ENCODE measurements at regions not wholly inside any gene's neighbourhood (a gene's known extent, or its start where the extent isn't known, plus 50 kb on each side); places are given as distances from the start of the nearest gene placed in this dataset.

DNA sequence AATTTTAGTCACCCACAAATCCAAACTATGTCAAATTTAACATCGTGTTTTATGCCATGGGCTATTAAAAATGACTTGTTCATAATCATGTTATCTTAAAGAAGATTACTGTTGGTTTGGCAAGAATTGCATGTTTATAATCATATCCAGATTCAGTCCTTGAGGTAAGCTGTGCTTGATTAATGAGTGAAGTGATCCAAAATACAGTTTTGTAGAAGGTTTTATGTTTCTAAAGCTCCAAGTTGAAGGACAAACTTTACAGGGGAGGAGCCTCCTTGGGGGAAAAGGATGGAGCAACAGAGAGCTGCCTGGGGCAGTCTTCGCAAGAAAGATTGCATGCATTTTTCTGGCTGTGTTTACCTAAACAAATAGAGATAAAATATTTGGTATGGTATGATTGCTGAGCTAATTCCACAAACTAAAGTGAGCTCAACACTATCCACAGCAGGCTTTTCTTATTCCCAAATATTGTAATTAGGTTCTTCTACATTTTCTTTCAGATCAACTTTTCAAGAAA, 189.5 kb upstream of the TYRP1 start:
- TF ChIP-seq, protein P1, sequence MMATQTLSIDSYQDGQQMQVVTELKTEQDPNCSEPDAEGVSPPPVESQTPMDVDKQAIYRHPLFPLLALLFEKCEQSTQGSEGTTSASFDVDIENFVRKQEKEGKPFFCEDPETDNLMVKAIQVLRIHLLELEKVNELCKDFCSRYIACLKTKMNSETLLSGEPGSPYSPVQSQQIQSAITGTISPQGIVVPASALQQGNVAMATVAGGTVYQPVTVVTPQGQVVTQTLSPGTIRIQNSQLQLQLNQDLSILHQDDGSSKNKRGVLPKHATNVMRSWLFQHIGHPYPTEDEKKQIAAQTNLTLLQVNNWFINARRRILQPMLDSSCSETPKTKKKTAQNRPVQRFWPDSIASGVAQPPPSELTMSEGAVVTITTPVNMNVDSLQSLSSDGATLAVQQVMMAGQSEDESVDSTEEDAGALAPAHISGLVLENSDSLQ (IDR thresholded peaks at IDR 0.05): no peak
- no peak for TF ChIP-seq HDGF (IDR thresholded peaks at IDR 0.05; ENCODE audit: borderline replicate concordance)
- TF ChIP-seq ARNT (IDR thresholded peaks at IDR 0.05): no peak
- TF ChIP-seq NFRKB (IDR thresholded peaks at IDR 0.05): no peak
- no peak for TF ChIP-seq SP1 (IDR thresholded peaks at IDR 0.05)
- no peak for TF ChIP-seq FOXM1 (IDR thresholded peaks at IDR 0.05; ENCODE audit: borderline replicate concordance)
- no peak for TF ChIP-seq ZNF384 (IDR thresholded peaks at IDR 0.05)
- no peak for TF ChIP-seq ELF4 (IDR thresholded peaks at IDR 0.05)
- TF ChIP-seq L3MBTL2 (conservative IDR thresholded peaks at IDR 0.05): no peak
- TF ChIP-seq CTBP1 (IDR thresholded peaks at IDR 0.05; ENCODE audit: borderline replicate concordance): no peak
- CTCF ChIA-PET: no interaction called here
- DNase-seq (ENCODE audit: extremely low spot score): no peak
- POLR2A ChIA-PET: no interaction called here

DNA sequence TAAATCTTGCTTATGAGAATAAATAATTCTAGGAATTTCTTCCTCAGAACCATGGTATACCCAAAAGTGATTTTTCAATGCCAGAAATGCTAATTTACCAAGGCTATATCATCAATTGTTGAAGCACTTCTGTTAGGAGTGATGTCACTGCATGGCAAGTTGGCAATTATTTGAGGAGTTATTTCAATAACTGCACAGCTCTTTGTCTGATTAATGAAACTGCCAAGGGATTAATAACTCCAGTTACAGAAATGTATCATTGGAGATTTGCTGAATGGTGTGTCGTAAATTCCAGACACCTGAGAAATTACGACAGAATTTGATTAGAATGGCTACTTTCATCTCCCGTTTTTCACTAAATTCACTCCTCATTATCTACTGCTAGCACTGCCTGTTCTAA, 182.6 kb upstream of the TYRP1 start:
- TF ChIP-seq TARDBP (IDR thresholded peaks at IDR 0.05): no peak
- POLR2A ChIA-PET: no interaction called here
- no peak for DNase-seq (ENCODE audit: extremely low spot score)
- CTCF ChIA-PET: no interaction called here

DNA sequence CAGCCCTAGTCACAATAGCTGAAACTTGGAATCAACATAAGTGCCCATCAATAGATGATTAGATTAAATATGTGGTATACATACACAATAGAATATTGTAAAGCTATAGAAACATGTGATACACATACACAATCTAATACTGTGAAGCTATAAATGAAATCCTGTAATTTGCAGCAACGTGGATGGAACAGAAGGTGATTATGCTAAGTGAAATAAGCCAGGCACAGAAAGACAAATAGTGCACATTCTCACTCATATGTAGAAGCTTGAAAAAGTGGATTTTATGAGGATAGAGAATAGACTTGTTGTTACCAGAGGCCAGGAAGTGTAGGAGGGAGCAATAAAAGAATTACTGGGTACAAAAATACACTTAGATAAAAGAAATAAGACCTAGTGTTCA, 181.5 kb upstream of the TYRP1 start:
- POLR2A ChIA-PET: no interaction called here
- no peak for DNase-seq (ENCODE audit: extremely low spot score)
- TF ChIP-seq FOXM1 (IDR thresholded peaks at IDR 0.05; ENCODE audit: borderline replicate concordance) (no peak), HDGF (IDR thresholded peaks at IDR 0.05; ENCODE audit: borderline replicate concordance) (no peak), ELF4 (IDR thresholded peaks at IDR 0.05) (no peak), TARDBP (IDR thresholded peaks at IDR 0.05) (no peak), SP1 (IDR thresholded peaks at IDR 0.05) (no peak), LEF1 (IDR thresholded peaks at IDR 0.05; ENCODE audit: borderline replicate concordance) (no peak), NFRKB (IDR thresholded peaks at IDR 0.05) (no peak), L3MBTL2 (conservative IDR thresholded peaks at IDR 0.05) (no peak), FOXK2 (IDR thresholded peaks at IDR 0.05) (no peak), ARNT (IDR thresholded peaks at IDR 0.05) (no peak), BHLHE40 (IDR thresholded peaks at IDR 0.05; ENCODE audit: borderline replicate concordance) (no peak), FOXA1 (IDR thresholded peaks at IDR 0.05) (no peak), ZNF384 (IDR thresholded peaks at IDR 0.05) (no peak), CTBP1 (IDR thresholded peaks at IDR 0.05; ENCODE audit: borderline replicate concordance) (no peak)
- TF ChIP-seq, protein P1 (IDR thresholded peaks at IDR 0.05): no peak
- CTCF ChIA-PET: interaction anchor here (0.7 kb wide), 1 partner anchor 12 kb away, joined by 3 read pairs; no protein-coding TSS in a partner anchor

DNA sequence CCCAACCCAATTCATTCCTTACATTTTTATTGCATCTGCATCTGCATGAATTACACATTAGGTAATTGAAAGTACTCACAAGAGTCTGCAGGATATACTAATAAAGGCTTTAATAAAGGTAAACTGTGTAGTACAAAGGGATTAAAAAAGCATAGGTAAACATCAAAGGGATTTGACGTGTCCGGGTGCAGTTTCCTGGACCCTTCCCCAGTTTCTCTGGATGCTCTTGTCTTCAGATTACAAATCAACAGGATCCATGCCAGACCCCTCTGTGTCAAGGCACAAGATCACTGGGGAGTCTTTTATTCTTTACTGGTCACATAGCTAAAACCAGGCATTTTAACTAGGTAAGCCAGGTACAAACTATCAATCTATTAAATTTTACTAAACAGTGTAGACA, 177.2 kb upstream of the TYRP1 start:
- TF ChIP-seq, protein P1 (IDR thresholded peaks at IDR 0.05): no peak
- TF ChIP-seq L3MBTL2 (conservative IDR thresholded peaks at IDR 0.05): no peak
- no peak for TF ChIP-seq ELF4 (IDR thresholded peaks at IDR 0.05)
- TF ChIP-seq HDGF (IDR thresholded peaks at IDR 0.05; ENCODE audit: borderline replicate concordance): no peak
- TF ChIP-seq FOXK2 (IDR thresholded peaks at IDR 0.05): no peak
- TF ChIP-seq CTBP1 (IDR thresholded peaks at IDR 0.05; ENCODE audit: borderline replicate concordance): no peak
- TF ChIP-seq ZNF384 (IDR thresholded peaks at IDR 0.05): no peak
- TF ChIP-seq LEF1 (IDR thresholded peaks at IDR 0.05; ENCODE audit: borderline replicate concordance): no peak
- no peak for TF ChIP-seq BHLHE40 (IDR thresholded peaks at IDR 0.05; ENCODE audit: borderline replicate concordance)
- TF ChIP-seq ARNT (IDR thresholded peaks at IDR 0.05): no peak
- TF ChIP-seq TARDBP (IDR thresholded peaks at IDR 0.05): no peak
- TF ChIP-seq SUZ12 (IDR thresholded peaks at IDR 0.05): no peak
- TF ChIP-seq FOXM1 (IDR thresholded peaks at IDR 0.05; ENCODE audit: borderline replicate concordance): no peak
- no peak for TF ChIP-seq NFRKB (IDR thresholded peaks at IDR 0.05)
- no peak for TF ChIP-seq FOXA1 (IDR thresholded peaks at IDR 0.05)
- TF ChIP-seq SP1 (IDR thresholded peaks at IDR 0.05): no peak

DNA sequence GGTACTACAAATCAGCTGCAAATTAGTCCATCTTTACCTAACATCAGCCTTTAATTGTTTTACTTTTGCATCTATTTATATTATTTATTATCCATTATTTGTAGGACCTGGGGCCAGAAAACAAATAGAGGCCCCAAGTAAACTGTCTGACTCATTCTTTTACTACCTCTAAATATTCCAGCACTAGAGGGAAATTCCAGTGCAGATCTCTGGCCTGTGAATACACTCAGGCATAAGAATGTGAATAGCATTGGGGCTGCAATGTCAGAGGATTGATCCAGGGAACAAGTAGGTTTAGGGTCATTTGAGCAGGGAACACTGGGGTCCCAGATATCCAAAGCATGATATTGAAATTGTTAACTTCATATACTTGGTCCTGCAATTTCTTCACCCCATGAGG, 176.6 kb upstream of the TYRP1 start:
- ChIA-PET CTCF (no interaction called here), POLR2A (no interaction called here)
- no peak for TF ChIP-seq NFRKB (IDR thresholded peaks at IDR 0.05)
- TF ChIP-seq ELF4 (IDR thresholded peaks at IDR 0.05): no peak
- TF ChIP-seq SP1 (IDR thresholded peaks at IDR 0.05): no peak
- TF ChIP-seq HDGF (IDR thresholded peaks at IDR 0.05; ENCODE audit: borderline replicate concordance): no peak
- TF ChIP-seq LEF1 (IDR thresholded peaks at IDR 0.05; ENCODE audit: borderline replicate concordance): no peak
- TF ChIP-seq FOXA1 (IDR thresholded peaks at IDR 0.05): no peak
- TF ChIP-seq L3MBTL2 (conservative IDR thresholded peaks at IDR 0.05): no peak
- TF ChIP-seq TARDBP (IDR thresholded peaks at IDR 0.05): no peak
- TF ChIP-seq SUZ12 (IDR thresholded peaks at IDR 0.05): no peak
- no peak for TF ChIP-seq BHLHE40 (IDR thresholded peaks at IDR 0.05; ENCODE audit: borderline replicate concordance)
- no peak for TF ChIP-seq CTBP1 (IDR thresholded peaks at IDR 0.05; ENCODE audit: borderline replicate concordance)
- no peak for TF ChIP-seq FOXK2 (IDR thresholded peaks at IDR 0.05)
- no peak for DNase-seq (ENCODE audit: extremely low spot score)

More for the DNA sequence above, 177.2 kb upstream of the TYRP1 start:
- no peak for DNase-seq (ENCODE audit: extremely low spot score)
- CTCF ChIA-PET: no interaction called here
- POLR2A ChIA-PET: no interaction called here

DNA sequence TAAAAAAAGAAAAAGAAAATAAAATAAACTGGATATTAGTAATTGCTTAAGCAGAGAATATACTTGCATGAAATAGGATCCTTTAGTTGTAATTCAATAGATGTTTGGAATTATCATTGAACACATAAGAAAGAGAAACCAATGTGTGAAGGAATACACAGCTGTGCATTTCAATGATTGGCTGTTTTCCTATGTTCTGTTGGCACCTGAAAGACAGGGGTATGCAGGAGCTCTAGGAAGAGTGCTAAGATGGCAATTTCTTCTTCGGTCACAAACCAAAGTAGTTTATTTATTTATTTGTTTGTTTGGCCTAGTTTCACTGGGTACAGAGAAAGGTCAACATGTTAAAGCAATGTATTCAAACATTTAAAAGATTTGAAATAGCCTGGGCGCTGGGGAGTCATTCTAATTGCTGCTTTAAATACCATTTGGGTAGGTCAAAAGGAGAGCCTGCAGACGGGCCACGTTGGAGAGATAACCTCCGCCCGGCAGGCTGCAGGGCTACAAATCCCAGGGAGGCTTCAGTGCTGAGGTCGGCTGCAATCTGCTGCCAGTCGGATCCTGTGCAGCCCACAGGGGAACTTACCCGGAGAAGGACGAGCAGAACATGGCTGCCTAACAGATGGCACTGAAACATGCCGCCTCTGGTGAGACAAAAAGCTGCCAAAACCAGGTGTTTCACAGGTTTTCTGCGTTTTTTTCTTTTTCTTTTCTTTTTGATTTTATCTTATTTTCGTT, 154.2 kb upstream of the TYRP1 start:
- no peak for DNase-seq (ENCODE audit: extremely low spot score)
- CTCF ChIA-PET: no interaction called here
- TF ChIP-seq BHLHE40 (IDR thresholded peaks at IDR 0.05; ENCODE audit: borderline replicate concordance): no peak
- no peak for TF ChIP-seq ELF4 (IDR thresholded peaks at IDR 0.05)
- no peak for TF ChIP-seq ZNF384 (IDR thresholded peaks at IDR 0.05)
- TF ChIP-seq FOXM1 (IDR thresholded peaks at IDR 0.05; ENCODE audit: borderline replicate concordance): no peak
- no peak for TF ChIP-seq LEF1 (IDR thresholded peaks at IDR 0.05; ENCODE audit: borderline replicate concordance)
- no peak for TF ChIP-seq ARNT (IDR thresholded peaks at IDR 0.05)
- no peak for TF ChIP-seq HDGF (IDR thresholded peaks at IDR 0.05; ENCODE audit: borderline replicate concordance)
- POLR2A ChIA-PET: no interaction called here
